ENCODE measurements at regions not wholly inside any gene's neighbourhood (a gene's known extent, or its start where the extent isn't known, plus 50 kb on each side); places are given as distances from the start of the nearest gene placed in this dataset.
"Not testable (repeated sequence)": the region's sequence is repeated elsewhere in the genome, so short reads cannot be mapped to it uniquely, and the experiment has no call there.

GRCh38 chr5:130295235-130295634 is 391.0 kb downstream of the CHSY3 start:
- no peak for DNase-seq

GRCh38 chr5:130294798-130295197 is 390.5 kb downstream of the CHSY3 start:
- DNase-seq: not testable (repeated sequence)

- no peak for DNase-seq
These were observed 386.0 kb downstream of the CHSY3 start for GRCh38 chr5:130290219-130290618.

- no peak for DNase-seq
These were observed 385.1 kb downstream of the CHSY3 start for GRCh38 chr5:130289132-130290088.

GRCh38 chr5:130287438-130287837 is 383.2 kb downstream of the CHSY3 start:
- DNase-seq: no peak

- no peak for DNase-seq
These were observed 382.7 kb downstream of the CHSY3 start for GRCh38 chr5:130286971-130287370.

GRCh38 chr5:130282049-130282448 is 377.8 kb downstream of the CHSY3 start:
- DNase-seq: no peak

- no peak for DNase-seq
These were observed 376.4 kb downstream of the CHSY3 start for GRCh38 chr5:130280528-130281217.

GRCh38 chr5:130279386-130279785 is 375.1 kb downstream of the CHSY3 start:
- DNase-seq: no peak

GRCh38 chr5:130278136-130278535 is 373.9 kb downstream of the CHSY3 start:
- DNase-seq: no peak

GRCh38 chr5:130277522-130277921 is 373.3 kb downstream of the CHSY3 start:
- DNase-seq: no peak

GRCh38 chr5:130277002-130277401 is 372.7 kb downstream of the CHSY3 start:
- DNase-seq: no peak

- no peak for DNase-seq
These were observed 368.6 kb downstream of the CHSY3 start for GRCh38 chr5:130272837-130273236.

- DNase-seq: no peak
These were observed 366.5 kb downstream of the CHSY3 start for GRCh38 chr5:130270786-130271185.

GRCh38 chr5:130268489-130268888 is 364.2 kb downstream of the CHSY3 start:
- no peak for DNase-seq

- no peak for DNase-seq
These were observed 363.7 kb downstream of the CHSY3 start for GRCh38 chr5:130267926-130268325.

GRCh38 chr5:130260481-130260880 is 356.2 kb downstream of the CHSY3 start:
- DNase-seq: no peak

- no peak for DNase-seq
These were observed 347.7 kb downstream of the CHSY3 start for GRCh38 chr5:130251931-130252330.

GRCh38 chr5:130243641-130244040 is 339.4 kb downstream of the CHSY3 start:
- DNase-seq: no peak

- DNase-seq: no peak
These were observed 333.5 kb downstream of the CHSY3 start for GRCh38 chr5:130237721-130238120.

All from NCI-H2081 treated with DMSO at 0.1 percent for 48 hours (cell line).